HCT116 (cell line): ENCODE measurements at regions not wholly inside any gene's neighbourhood (a gene's known extent, or its start where the extent isn't known, plus 50 kb on each side); places are given as distances from the start of the nearest gene placed in this dataset.

Experiments
- ATAC-seq: fragments of 200-7000 bp; cut with Tn5 transposase; 2 replicates; pipeline ENCODE4 v1.9.1; 2020; ENCODE audit warnings: mild to moderate bottlenecking, moderate library complexity
- BruUV-seq: library from RNA; stranded (reverse); fragments of 400-500 nt; replicated peaks from 2 replicates; lab custom pipeline; 2021; lab: Mats Ljungman, UMichigan
- CTCF ChIA-PET: fragments of 300-600 bp; sonication (Branson Sonifier 250); formaldehyde crosslinking; loops from one replicate; lab custom pipeline; 2021; ENCODE audit warnings: antibody characterized with exemption; lab: Charles Lee
- POLR2A ChIA-PET: fragments of 300-600, 350-600 bp; sonication (Branson Sonifier 250); formaldehyde crosslinking; loops from one replicate; lab custom pipeline; 2021; ENCODE audit warnings: antibody characterized with exemption; lab: Charles Lee
- RAD21 ChIA-PET, 2 experiments: fragments of 300-600 bp; sonication (Branson Sonifier 250); formaldehyde crosslinking; loops; one replicate each; lab custom pipeline; 2023; ENCODE audit warnings: low total read pairs in 2 of 2; ENCODE audit not compliant: uncharacterized antibody in 2 of 2, unreplicated experiment in 2 of 2, low non-redundant PET in 1 of 2; lab: Charles Lee
- DNase-seq: peaks from one replicate; pipeline ENCODE4 v3.0.0-alpha.2; 2010; ENCODE audit warnings: low read depth, low spot score
- H2AFZ ChIP-seq: fragments of 200-600 bp; shearing (Covaris generic), sonication (generic); 2 replicates; pipeline ENCODE4 v1.6.1; 2017; ENCODE audit warnings: low read depth, mixed run types, mixed read lengths, antibody characterized with exemption, low read length; ENCODE audit not compliant: poor library complexity, severe bottlenecking
- H3K27ac ChIP-seq: 2 replicates; pipeline ENCODE4 v1.5.1; 2012; ENCODE audit warnings: low read depth, low read length
- H3K27me3 ChIP-seq: fragments of 200-600 bp; sonication (generic); 2 replicates; pipeline ENCODE4 v1.6.1; 2016; ENCODE audit warnings: mixed run types, low read length, mixed read lengths; ENCODE audit not compliant: insufficient read depth
- H3K36me3 ChIP-seq, 2 experiments: fragments of 200-500 bp in 1 of 2; fragments of 200-600 bp in 1 of 2; sonication (Bioruptor generic) in 1 of 2; sonication (generic) in 1 of 2; 2 replicates each; pipeline versions ENCODE4 v1.5.1 to v1.6.1; 2014 to 2016; ENCODE audit warnings: low read length in 2 of 2, inconsistent platforms in 1 of 2, mixed read lengths in 1 of 2, mixed run types in 1 of 2; ENCODE audit not compliant: insufficient read depth in 2 of 2, control insufficient read depth in 1 of 2
- H3K4me1 ChIP-seq, 2 experiments: fragments of 200-600 bp in 1 of 2; sonication (generic) in 1 of 2; 2 replicates each; pipeline versions ENCODE4 v1.5.1 to v1.6.1; 2012 to 2017; ENCODE audit warnings: low read length in 2 of 2, inconsistent platforms in 1 of 2, mild to moderate bottlenecking in 1 of 2, mixed read lengths in 1 of 2, mixed run types in 1 of 2, moderate library complexity in 1 of 2; ENCODE audit not compliant: insufficient read depth in 2 of 2, control insufficient read depth in 1 of 2
- H3K4me2 ChIP-seq: fragments of 200-600 bp; sonication (generic); 2 replicates; pipeline ENCODE4 v1.6.1; 2017; ENCODE audit warnings: mixed run types, low read length, mixed read lengths
- H3K4me3 ChIP-seq, 2 experiments: fragments of 200-600 bp in 1 of 2; sonication (generic) in 1 of 2; replicated peaks in 1 of 2; 2 replicates each; pipeline ENCODE4 v1.5.1; 2011 to 2016; ENCODE audit warnings: low read length in 2 of 2, control low read depth in 1 of 2, low read depth in 1 of 2, mild to moderate bottlenecking in 1 of 2, mixed read lengths in 1 of 2, mixed run types in 1 of 2
- H3K79me2 ChIP-seq: fragments of 200-600 bp; sonication (generic); 2 replicates; pipeline ENCODE4 v1.6.1; 2017; ENCODE audit warnings: mild to moderate bottlenecking, mixed run types, low read length, moderate library complexity, mixed read lengths; ENCODE audit not compliant: insufficient read depth
- H3K9ac ChIP-seq: fragments of 200-600 bp; sonication (generic); 2 replicates; pipeline ENCODE4 v1.6.1; 2016; ENCODE audit warnings: low read length, mixed read lengths
- H3K9me2 ChIP-seq: fragments of 200-600 bp; sonication (generic), shearing (Covaris generic); 2 replicates; pipeline ENCODE4 v1.6.1; 2017; ENCODE audit warnings: mixed run types, mild to moderate bottlenecking, moderate library complexity; ENCODE audit not compliant: insufficient read depth
- H3K9me3 ChIP-seq, 2 experiments: fragments of 200-500 bp in 1 of 2; fragments of 200-600 bp in 1 of 2; sonication (Bioruptor generic) in 1 of 2; sonication (generic) in 1 of 2; 2 replicates each; pipeline ENCODE4 v1.6.1; 2014 to 2017; ENCODE audit warnings: low read length in 2 of 2, mixed read lengths in 2 of 2, inconsistent platforms in 1 of 2, low read depth in 1 of 2, mild to moderate bottlenecking in 1 of 2, mixed run types in 1 of 2, moderate library complexity in 1 of 2; ENCODE audit not compliant: control insufficient read depth in 1 of 2, insufficient read depth in 1 of 2
- H4K20me1 ChIP-seq: fragments of 200-600 bp; sonication (generic), shearing (Covaris generic); 2 replicates; pipeline ENCODE4 v1.6.1; 2017; ENCODE audit warnings: mixed run types, mild to moderate bottlenecking, moderate library complexity; ENCODE audit not compliant: insufficient read depth
- CEBPB ChIP-seq: IDR thresholded peaks from 2 replicates; pipeline ENCODE4 v1.6.1; 2012; ENCODE audit warnings: low read depth
- EGR1 ChIP-seq: IDR thresholded peaks from 2 replicates; pipeline ENCODE4 v1.6.1; 2012; ENCODE audit warnings: low read depth
- EZH2phosphoT487 ChIP-seq: fragments of 200-600 bp; IDR thresholded peaks from 2 replicates; pipeline ENCODE4 v1.6.1; 2018; ENCODE audit warnings: antibody characterized with exemption, borderline replicate concordance
- JUND ChIP-seq: IDR thresholded peaks from 2 replicates; pipeline ENCODE4 v1.6.1; 2012
- POLR2AphosphoS5 ChIP-seq: IDR thresholded peaks from 2 replicates; pipeline ENCODE4 v1.6.1; 2011; ENCODE audit warnings: mild to moderate bottlenecking, low read depth, low read length, moderate library complexity
- REST ChIP-seq: IDR thresholded peaks from 2 replicates; pipeline ENCODE4 v1.6.1; 2012; ENCODE audit warnings: low read depth
- SRF ChIP-seq: IDR thresholded peaks from 2 replicates; pipeline ENCODE4 v1.6.1; 2012; ENCODE audit warnings: low read depth
- TCF7L2 ChIP-seq: IDR thresholded peaks from 2 replicates; pipeline ENCODE4 v1.7.0; 2011; ENCODE audit warnings: borderline replicate concordance, inconsistent platforms; ENCODE audit not compliant: insufficient read depth, insufficient read length; ENCODE audit errors: extremely low read depth
- ZNF274 ChIP-seq: fragments of 200-500 bp; sonication (Bioruptor generic); IDR thresholded peaks from 2 replicates; pipeline ENCODE4 v1.6.1; 2014; ENCODE audit warnings: mild to moderate bottlenecking, low read depth, low read length, inconsistent platforms
- intact Hi-C: fragments of 100-400 bp; cut with micrococcal nuclease; formaldehyde crosslinking; loops from 2 replicates; pipeline ENCODE4 v1.10.0; 2022

GRCh38 chr2:225781145-225781544, 381.6 kb downstream of the NYAP2 start:
- H4K20me1 ChIP-seq = no peaks in the 10 kb centered on the region
- ChIA-PET RAD21 (no interaction called here), POLR2A (no interaction called here)
- no peak for DNase-seq
- H2AFZ ChIP-seq = no peak overlapping the region
- H3K9me2 ChIP-seq = peaks cover 3% of the 10 kb centered on the region; the same call in 1 of the 2 replicates
- no peak overlapping the region for H3K4me2 ChIP-seq
- no peak for TF ChIP-seq TCF7L2
- TF ChIP-seq EZH2phosphoT487 = no peak
- no peak for TF ChIP-seq POLR2AphosphoS5
- TF ChIP-seq REST = no peak
- TF ChIP-seq, all 23 proteins: peak for 0
- no peak for ATAC-seq
- Histone ChIP-seq H3K9me3 (no peaks in the 10 kb centered on the region), H3K4me3 (no peak overlapping the region), H3K4me1 (no peaks in the 10 kb centered on the region), H3K9ac (no peak overlapping the region), H3K27ac (no peak overlapping the region), H3K27me3 (no peaks in the 10 kb centered on the region), H3K36me3 (no peaks in the 10 kb centered on the region), H3K79me2 (no peaks in the 10 kb centered on the region)
- intact Hi-C loops = no loop called here
- BruUV-seq = no TSS peak
- CTCF ChIA-PET = no interaction called here

GRCh38 chr2:225779829-225780228, 380.3 kb downstream of the NYAP2 start:
- H3K9ac ChIP-seq = no peak overlapping the region
- H3K36me3 ChIP-seq = no peaks in the 10 kb centered on the region
- H3K9me3 ChIP-seq = no peaks in the 10 kb centered on the region
- intact Hi-C loops = no loop called here
- TF ChIP-seq SRF (no peak), EZH2phosphoT487 (no peak), ZNF274 (no peak), REST (no peak), EGR1 (no peak), JUND (no peak), CEBPB (no peak)
- BruUV-seq = no TSS peak
- H2AFZ ChIP-seq = no peak overlapping the region
- ChIA-PET RAD21 (no interaction called here), POLR2A (no interaction called here), CTCF (no interaction called here)
- H4K20me1 ChIP-seq = no peaks in the 10 kb centered on the region
- ATAC-seq = no peak
- H3K27me3 ChIP-seq = no peaks in the 10 kb centered on the region
- no peaks in the 10 kb centered on the region; the same call in 1 of the 2 replicates for H3K9me2 ChIP-seq
- H3K27ac ChIP-seq = no peak overlapping the region
- DNase-seq = no peak
- H3K4me1 ChIP-seq = no peaks in the 10 kb centered on the region
- H3K79me2 ChIP-seq = no peaks in the 10 kb centered on the region
- no peak overlapping the region for H3K4me3 ChIP-seq
- H3K4me2 ChIP-seq = no peak overlapping the region
